HT1080 (cell line): ENCODE measurements at regions not wholly inside any gene's neighbourhood (a gene's known extent, or its start where the extent isn't known, plus 50 kb on each side); places are given as distances from the start of the nearest gene placed in this dataset.

Experiments used
- DNase-seq: peaks from one replicate; pipeline ENCODE4 v3.0.0-alpha.2; 2015; ENCODE audit warnings: low read depth

GRCh38 chr13:107753748-107754147 lies 461.6 kb downstream of the LIG4 start:
- no peak for DNase-seq

GRCh38 chr13:107753291-107753690 lies 462.0 kb downstream of the LIG4 start:
- no peak for DNase-seq

DNA sequence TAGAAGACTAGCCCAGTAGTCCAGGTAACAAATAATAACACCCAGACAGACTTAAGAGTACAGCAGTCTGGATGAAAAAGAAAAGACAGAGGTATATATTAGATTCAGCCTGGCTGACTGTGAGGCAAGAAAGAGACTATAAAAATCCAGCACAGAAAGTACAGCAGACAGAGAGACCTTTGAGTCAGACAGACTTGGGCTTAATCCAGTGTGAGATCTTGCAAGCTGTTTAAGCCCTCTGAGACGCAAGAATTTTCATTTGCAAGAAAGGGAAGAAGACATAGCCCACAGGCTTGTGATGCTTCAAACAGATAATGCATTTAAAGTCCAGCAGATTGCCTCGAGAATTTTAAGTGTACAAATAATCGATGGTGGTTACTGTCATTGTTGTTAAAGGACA lies 471.4 kb downstream of the LIG4 start:
- DNase-seq: peak; percentile 13

DNA sequence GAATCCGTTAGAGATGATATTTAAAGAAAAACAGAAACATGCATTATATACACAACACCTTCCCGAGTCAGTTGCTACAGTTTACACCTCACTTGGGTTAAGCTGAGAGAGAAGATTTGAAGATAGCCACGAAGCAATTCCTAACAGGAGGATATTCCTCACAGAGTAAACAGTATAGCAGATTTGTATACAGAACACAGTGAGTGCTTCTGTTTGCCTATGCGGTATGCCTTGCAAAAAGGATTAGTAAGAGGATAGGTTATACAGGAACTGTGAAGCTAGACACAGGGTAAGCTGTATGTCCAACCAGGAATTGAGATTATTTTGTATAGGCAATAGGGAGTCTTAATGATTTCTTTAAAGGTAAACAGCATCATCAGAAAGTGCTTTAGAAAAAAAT lies 471.8 kb downstream of the LIG4 start:
- no peak for DNase-seq

GRCh38 chr13:107743100-107743499 lies 472.2 kb downstream of the LIG4 start:
- peak; percentile 5 for DNase-seq

DNA sequence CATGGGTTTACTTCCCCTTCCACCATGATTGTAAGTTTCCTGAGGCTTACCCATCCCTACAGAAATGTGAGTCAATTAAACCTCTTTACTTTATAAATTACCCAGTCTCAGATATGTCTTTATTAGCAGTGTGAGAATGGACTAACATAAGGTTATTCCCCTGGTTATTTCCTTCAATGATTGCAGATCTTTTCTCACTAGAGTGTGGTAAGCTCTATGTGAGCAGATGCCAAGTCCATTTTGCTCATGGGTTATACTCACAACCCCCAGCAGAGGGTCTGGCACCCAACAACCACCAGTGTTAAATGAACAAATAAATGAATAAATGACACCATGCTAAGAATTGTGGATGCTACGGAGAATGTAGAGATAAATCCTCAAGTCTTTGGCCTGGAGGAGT lies 472.8 kb downstream of the LIG4 start:
- DNase-seq: no peak

DNA sequence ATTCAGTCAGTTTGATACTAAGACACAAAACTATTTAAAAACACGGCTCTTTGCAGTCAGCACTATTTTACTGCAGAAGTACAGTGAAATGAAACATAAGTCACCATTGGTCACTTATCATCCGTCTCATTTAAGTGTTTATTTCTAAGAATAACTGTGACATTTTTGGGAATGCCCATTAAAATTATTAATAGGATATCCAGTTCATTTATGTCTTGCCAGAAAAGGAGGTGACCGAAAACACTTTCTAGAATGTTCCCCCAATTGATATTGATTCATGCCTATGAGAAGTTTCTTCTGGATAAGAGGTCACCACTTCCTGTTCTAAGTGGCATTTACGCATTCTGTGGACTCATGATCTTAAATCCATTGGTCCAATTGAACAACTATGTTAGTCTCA lies 477.3 kb downstream of the LIG4 start:
- no peak for DNase-seq

- no peak for DNase-seq
Measured at GRCh38 chr13:107736731-107737130, 478.6 kb downstream of the LIG4 start.

GRCh38 chr13:107736170-107736569 lies 479.2 kb downstream of the LIG4 start:
- DNase-seq: no peak

- no peak for DNase-seq
Measured at GRCh38 chr13:107734891-107735625, 480.3 kb downstream of the LIG4 start.

GRCh38 chr13:107733276-107733675 lies 482.1 kb downstream of the LIG4 start:
- no peak for DNase-seq

DNA sequence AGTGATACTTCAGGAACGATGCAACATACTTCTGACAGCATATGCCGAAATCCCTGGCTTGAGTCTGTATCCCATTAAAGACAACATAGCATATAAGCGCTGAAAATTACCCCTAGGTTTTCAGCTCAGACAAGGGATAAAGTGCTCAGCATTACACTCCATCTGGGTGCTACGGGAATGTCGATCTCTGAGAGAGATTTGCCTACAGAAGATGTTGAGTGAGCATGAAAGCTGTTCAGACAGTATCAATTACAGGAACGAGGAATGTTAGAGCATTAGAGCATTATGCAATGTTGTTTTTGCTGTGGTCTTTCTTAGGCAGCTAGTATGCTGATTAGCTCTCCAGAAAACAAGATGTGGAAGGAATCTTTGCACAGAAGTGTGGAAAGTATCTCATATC lies 484.5 kb downstream of the LIG4 start:
- DNase-seq: no peak

DNA sequence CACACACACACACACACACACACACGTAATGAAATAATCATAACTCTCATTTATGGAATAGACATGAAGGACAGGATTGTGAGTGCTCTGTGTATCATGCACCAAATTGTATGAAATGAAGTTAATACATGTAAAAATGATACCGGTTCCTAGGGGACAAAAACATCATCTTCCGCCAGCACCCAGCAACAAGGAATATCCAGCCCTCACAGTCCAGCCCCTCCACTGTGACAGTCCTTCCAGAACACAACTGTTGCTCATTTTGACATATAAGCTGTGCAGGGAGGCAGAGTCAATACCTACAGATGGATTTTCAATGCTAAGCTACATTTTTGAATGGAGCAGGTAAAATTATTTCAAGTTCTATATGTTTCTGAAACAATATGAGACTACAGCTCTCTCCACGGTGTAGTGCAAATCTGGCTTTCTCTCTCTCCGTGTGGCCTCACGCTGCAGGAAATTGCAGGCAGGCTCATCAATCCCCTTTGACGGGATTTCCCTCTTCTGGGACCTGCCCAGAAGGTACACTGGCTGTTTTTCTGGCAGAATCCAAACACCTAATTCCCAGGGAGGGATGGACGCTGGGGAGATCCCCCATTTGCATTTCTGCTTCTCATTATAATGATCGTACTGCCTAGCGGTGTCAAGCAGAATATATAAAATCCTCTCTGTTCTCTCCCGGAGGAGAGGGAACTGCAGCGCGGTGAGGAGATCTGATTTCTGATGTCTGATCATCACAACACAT lies 494.0 kb downstream of the LIG4 start:
- no peak for DNase-seq

DNA sequence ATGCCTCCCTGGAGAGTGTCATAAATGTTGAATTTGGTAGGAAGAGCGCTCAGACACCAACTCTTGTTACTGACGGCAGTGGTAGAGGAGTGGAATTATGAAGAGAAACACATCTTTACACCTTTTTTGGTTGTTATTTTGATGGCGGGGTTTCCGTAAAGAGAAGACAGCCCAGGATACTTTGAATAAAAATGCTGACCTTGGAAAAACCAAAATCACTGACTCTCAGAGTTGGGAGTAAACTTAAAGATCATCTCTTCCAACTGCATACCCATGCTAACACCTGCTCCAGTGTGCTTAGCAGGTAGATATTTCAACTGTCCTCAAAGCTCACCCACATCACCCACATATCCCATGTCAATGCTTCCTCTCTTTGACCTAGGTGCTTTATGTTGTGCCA lies 498.6 kb downstream of the LIG4 start:
- no peak for DNase-seq

GRCh38 chr13:107716241-107716640 lies 499.1 kb downstream of the LIG4 start:
- DNase-seq: no peak

GRCh38 chr13:107715496-107715895 lies 499.8 kb downstream of the LIG4 start:
- no peak for DNase-seq

- DNase-seq: no peak
Measured at GRCh38 chr13:107713314-107713713, 502.0 kb downstream of the LIG4 start.

DNA sequence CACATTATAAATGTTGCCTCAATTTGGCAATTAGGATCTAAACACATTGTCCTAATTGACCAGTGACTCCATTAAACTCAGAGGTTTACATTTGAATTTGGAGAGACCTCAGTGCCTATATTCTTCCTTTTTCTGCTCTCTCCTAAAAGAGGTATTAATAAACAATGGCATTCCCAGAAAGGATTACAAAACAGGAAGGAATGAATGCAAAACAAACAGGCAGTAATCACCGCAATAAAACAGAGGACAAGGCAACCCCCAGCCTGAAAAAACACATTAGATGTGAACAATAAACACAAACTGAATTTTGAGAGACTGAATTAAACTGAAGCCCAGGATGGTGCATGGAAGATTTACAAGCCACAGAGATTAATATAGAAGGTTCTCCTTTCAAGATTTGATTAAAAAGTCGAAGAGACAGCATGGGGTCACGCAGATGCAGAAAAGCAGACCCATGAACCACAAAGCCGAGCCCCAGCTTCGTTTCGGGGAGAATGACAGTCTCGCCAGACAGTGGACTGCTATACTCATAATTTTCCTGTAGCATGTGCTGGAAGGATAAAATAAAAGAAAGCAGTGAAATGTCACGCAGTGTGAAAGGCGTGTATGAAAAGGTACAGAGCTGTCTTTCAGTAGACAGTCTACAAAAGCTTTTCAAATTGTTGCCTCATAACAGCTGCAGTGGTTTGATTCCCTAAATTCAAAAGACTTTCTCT lies 503.0 kb downstream of the LIG4 start:
- DNase-seq: no peak

- DNase-seq: no peak
Measured at GRCh38 chr13:107690181-107690580, 525.2 kb downstream of the LIG4 start.

DNA sequence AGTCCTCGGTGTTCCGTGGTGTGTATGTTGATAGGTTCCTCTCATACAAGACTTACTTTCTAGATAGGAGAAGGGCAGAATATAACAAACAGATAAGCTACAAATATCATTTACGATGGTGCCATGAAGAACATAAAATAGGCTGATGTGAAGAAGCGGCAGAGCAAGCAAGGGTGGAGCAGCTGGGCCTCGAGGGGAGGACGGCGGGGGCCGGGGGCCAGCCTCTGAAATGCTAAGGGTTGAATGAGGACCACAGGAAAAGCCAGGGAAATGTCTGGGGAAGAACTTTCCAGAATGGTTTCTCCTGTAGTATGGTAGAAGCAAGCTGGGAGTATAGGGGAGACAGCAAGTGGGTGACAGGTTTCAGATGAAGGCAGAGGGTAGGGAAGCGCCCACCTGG lies 529.5 kb downstream of the LIG4 start:
- no peak for DNase-seq

GRCh38 chr13:107681600-107681999 lies 533.7 kb downstream of the LIG4 start:
- DNase-seq: no peak

DNA sequence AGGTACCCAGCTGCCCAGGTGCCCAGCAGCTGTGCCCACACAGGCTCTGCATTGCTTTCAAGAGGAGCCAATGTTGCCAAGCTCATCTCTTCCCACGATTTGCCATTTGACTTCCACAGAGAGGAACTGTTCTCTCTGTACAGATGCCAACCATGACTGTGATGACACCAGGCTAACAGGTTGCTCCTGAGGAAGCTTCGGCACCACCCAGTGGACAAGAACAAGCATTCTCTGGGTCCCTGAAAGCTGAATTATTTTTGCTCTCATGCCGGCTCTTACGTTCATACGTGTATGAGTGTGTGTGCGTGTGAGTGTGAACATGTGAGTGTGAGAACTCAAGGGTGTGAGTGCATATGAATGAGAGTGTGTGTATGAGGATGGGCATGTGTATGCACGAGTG lies 535.2 kb downstream of the LIG4 start:
- DNase-seq: peak; percentile 17
